GM18507 (cell line): ENCODE measurements at regions not wholly inside any gene's neighbourhood (a gene's known extent, or its start where the extent isn't known, plus 50 kb on each side); places are given as distances from the start of the nearest gene placed in this dataset.

Experiments used
- DNase-seq: peaks from one replicate; pipeline ENCODE4 v3.0.0; 2011; ENCODE audit warnings: low read depth; ENCODE audit not compliant: insufficient read length; ENCODE audit errors: extremely low spot score
- FAIRE-seq: peaks from 2 replicates; lab custom pipeline; 2011; peaks lifted over from hg19 to GRCh38; lab: Jason Lieb, UNC

DNA sequence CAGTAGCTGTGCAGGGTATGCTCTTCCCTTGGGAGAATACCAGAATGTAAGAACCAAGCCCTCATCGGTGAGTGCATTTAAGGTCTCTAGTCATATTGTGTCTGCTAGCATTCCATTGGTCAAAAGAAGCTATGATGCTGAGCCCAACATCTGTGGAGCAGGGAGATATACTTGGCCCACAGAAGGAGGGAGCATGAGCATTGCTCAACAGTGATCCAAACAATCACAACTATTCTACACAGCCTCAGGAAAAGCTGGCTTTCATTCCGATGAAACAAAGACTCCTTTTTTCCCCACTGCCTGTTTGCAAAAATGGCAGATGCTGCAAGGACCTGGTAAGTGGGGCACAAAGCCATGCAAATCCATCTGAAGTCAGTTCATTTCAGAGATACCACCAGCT is 80.6 kb upstream of the DHX15 start:
- DNase-seq (no peak), FAIRE-seq (no peak)

GRCh38 chr4:24666316-24666715 is 82.0 kb upstream of the DHX15 start:
- no peak for FAIRE-seq
- no peak for DNase-seq

DNA sequence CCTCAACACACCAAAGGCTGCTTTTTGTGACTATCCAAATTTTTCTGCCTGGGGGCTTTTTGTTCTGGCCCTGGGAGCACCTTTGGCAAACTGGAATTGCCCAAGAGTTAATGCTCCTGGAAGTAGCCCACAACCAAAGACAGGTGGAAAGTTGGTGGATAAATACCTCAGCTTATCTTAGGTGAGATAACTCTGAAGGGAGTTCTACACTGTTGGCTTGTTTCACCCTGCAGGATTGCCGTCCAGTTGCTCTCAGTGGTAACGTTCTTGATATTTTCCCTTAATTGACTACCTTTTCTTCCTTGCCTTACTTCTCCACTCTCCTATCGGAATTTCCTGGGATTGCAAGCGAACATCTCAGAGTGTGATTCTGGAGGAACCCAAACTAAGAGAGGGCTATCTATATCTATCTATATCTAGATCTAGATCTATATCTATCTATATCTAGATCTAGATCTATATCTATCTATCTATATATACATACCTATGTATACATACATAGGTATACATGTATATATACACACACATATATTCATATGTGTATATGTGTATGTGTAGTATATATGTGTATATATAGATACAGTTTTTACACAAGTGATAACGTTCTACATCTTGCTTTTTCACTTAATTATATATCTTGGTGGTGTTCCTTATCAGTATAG is 82.6 kb upstream of the DHX15 start:
- FAIRE-seq (no peak), DNase-seq (no peak)

DNA sequence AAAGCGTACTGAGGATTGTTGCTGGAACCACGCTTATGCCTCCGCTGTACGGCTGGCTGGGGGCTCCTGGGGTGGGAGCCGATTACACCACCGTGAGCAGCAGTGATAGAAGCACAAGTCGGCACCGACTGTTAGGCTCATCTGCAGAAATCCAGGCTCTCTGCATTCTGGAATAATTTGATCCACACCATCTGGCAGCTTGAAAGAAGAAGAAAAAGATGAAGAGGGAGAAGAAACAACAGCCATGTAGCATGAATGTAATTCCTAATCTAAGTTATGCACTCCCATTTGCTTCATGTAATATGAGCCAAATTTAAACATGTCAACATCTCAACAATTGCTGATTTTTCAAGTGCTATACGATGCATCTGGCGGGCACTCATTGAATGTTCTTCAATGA is 84.6 kb upstream of the DHX15 start:
- FAIRE-seq (no peak), DNase-seq (no peak)

GRCh38 chr4:24669751-24670150 is 85.4 kb upstream of the DHX15 start:
- DNase-seq (no peak), FAIRE-seq (no peak)

GRCh38 chr4:24671849-24672248 is 87.5 kb upstream of the DHX15 start:
- no peak for FAIRE-seq

DNA sequence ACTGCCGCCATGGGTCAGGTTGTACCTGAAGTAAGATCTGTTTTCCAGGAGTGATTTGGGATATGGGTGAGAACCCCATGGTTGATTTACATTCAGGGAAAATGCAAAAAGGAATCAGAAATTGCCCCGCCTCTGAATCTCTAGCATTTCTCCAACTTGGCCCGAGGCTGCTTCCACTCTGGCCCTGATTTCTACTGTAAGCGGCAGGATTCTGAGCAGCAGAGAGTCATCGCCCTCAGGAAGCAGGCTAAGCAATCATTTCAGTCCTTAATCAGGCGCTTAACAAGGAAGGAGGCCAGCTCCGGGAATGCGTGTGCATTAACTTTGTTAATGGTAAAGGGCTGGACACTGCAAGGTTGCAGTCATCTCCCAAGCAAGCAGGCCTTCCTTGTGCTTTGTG is 88.5 kb upstream of the DHX15 start:
- DNase-seq (no peak), FAIRE-seq (no peak)

More at GRCh38 chr4:24671849-24672248, 87.5 kb upstream of the DHX15 start:
- DNase-seq = no peak

GRCh38 chr4:24674279-24674678 is 89.9 kb upstream of the DHX15 start:
- no peak for DNase-seq
- no peak for FAIRE-seq

- FAIRE-seq (no peak), DNase-seq (no peak)
Observed at GRCh38 chr4:24675721-24676389, 91.5 kb upstream of the DHX15 start.

DNA sequence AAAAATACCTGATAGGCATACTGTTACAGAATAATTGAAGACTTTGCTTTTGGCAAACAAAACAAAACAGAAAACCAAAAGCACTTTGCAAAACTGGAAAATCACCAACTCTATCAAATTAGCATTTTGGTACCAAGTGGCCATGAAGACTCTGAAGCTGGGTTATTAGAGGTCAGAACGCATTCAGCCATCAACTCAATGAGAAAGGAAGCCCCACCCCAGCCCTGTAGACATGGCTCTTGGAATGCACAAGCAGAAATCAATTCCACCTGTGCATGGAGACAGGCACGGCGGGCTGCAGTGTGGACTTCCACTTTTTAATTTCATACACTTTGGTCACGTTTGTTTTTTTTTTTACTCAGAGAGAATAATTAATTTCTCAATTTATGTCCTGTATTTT is 93.6 kb upstream of the DHX15 start:
- FAIRE-seq = no peak
- no peak for DNase-seq

GRCh38 chr4:24680746-24681448 is 96.5 kb upstream of the DHX15 start:
- no peak for FAIRE-seq

GRCh38 chr4:24683116-24683515 is 98.8 kb upstream of the DHX15 start:
- DNase-seq (no peak), FAIRE-seq (no peak)

More at GRCh38 chr4:24680746-24681448, 96.5 kb upstream of the DHX15 start:
- no peak for DNase-seq

DNA sequence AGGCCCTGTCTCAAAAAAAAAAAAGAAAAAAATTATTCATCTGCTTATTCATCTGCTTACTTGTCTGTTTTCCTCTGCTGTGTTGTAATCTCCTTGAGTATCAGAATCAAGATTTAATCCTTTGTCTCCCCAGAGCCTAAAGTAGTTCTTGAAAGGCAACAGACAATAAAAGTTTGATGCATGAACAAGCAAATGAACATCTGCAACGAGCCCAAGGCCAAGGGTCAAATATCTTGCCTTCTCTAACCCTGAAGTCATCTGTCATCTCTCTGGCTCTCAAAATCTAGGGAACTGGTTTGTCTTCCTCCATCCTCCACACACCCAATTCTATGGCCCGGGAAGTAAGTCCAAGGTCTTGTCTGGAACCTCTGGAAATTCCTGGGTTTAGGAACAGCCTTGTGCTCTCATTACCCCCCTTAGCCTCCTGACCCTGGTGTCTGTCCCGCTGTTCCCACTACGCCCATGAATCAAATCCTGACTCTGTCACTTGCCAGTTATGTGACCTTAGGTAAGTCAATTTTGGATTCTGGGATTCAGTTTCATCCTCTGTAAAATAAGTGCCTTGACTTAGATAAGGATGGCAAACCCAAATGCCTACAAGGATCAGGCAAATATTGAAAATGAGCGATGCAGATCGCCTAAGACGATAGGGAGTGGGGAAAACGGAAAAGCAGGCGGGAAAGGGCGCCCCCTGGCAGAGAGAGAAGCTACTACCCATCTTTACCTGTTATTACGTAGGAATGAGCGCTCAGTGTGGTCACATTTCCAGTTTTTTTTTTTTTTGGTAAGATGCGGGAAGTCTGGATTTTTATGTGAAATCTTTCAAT is 102.7 kb upstream of the DHX15 start:
- no peak for DNase-seq

GRCh38 chr4:24688453-24688852 is 104.1 kb upstream of the DHX15 start:
- DNase-seq = no peak
- FAIRE-seq = no peak

More for the DNA sequence above, 102.7 kb upstream of the DHX15 start:
- peak; percentile 12 for FAIRE-seq

DNA sequence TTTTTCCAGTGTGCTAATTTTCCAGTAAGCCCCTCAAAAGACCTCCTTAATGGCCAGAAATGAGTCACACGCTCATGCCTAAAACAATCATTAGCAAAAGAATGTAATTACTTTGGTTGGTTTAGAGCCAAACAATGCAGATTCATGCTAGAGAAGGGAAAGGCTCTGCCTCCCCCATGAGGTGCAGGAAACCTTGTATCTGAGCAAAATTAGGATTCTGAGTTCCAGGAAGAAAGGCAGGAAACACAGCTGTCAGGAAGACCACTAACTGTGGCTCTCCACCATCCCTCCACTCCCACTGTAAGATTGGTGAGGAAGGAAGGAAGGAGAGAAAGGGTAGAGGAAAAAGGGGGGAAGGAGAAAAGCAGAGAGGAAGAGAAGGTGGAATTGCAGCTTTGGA is 104.9 kb upstream of the DHX15 start:
- no peak for DNase-seq
- FAIRE-seq = no peak

DNA sequence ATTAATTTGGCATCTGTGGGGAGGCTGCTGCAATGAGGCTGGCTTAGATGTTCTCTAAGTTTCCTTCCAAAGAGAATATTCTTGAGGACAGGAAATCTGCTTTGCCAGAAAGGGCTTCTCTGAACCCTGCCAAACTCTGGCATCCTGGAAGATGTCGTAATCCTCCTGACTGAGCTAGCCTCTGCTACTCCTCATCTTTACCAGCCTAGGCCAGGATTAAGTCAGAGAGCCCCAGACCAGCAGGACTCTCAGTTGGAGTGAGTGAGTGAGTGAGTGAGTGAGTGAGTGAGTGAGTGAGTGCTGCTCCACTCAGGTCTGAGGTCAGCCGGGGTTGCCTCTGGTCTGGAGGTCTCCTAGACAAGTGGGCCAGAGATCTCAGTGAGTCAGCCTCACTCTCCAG is 104.9 kb upstream of the SOD3 start:
- no peak for DNase-seq
- FAIRE-seq = no peak

- FAIRE-seq (no peak), DNase-seq (no peak)
Observed at GRCh38 chr4:24693636-24694035, 101.7 kb upstream of the SOD3 start.

DNA sequence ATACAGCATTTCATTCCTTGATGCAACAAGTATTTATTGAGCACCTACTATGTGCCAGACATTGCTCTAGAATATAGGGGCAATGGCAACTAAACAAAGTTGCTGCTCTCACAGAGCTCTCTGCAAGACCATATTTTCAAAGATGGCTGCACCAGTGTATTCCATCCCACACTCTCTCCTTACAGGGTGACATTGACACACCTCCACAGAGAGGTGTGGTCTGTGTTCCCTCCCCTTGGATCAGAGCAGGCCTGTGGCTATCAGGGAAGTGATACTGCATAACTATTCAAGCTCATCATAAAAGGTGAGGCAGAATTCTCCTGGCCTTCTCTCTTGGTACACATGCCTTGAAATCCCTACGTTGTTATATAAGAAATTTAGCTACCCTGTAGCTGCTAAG is 95.3 kb upstream of the SOD3 start:
- no peak for DNase-seq
- FAIRE-seq = no peak

- no peak for DNase-seq
- no peak for FAIRE-seq
Observed at GRCh38 chr4:24701683-24702082, 93.7 kb upstream of the SOD3 start.

- FAIRE-seq = no peak
Observed at GRCh38 chr4:24702281-24702680, 93.1 kb upstream of the SOD3 start.

More at GRCh38 chr4:24702281-24702680, 93.1 kb upstream of the SOD3 start:
- no peak for DNase-seq
